NCI-H446 treated with DMSO at 0.1 percent for 48 hours (cell line): ENCODE measurements at regions not wholly inside any gene's neighbourhood (a gene's known extent, or its start where the extent isn't known, plus 50 kb on each side); places are given as distances from the start of the nearest gene placed in this dataset.
A peak's percentile ranks its signal among the peaks of the same experiment; 100 is the strongest.
"Not testable (repeated sequence)": the region's sequence is repeated elsewhere in the genome, so short reads cannot be mapped to it uniquely, and the experiment has no call there.

Experiments used
- DNase-seq: peaks from one replicate; lab custom pipeline; 2025; lab: John Stamatoyannopoulos, UW

- no peak for DNase-seq
These were observed 348.8 kb upstream of the SETBP1 start for GRCh38 chr18:44331656-44332570.

- DNase-seq: no peak
These were observed 338.9 kb upstream of the SETBP1 start for GRCh38 chr18:44341759-44342158.

GRCh38 chr18:44342162-44342561 lies 338.5 kb upstream of the SETBP1 start:
- DNase-seq: no peak

- DNase-seq: no peak
These were observed 337.7 kb upstream of the SETBP1 start for GRCh38 chr18:44342946-44343345.

- DNase-seq: no peak
These were observed 337.1 kb upstream of the SETBP1 start for GRCh38 chr18:44343570-44343969.

- no peak for DNase-seq
These were observed 324.0 kb upstream of the SETBP1 start for GRCh38 chr18:44356566-44357157.

DNA sequence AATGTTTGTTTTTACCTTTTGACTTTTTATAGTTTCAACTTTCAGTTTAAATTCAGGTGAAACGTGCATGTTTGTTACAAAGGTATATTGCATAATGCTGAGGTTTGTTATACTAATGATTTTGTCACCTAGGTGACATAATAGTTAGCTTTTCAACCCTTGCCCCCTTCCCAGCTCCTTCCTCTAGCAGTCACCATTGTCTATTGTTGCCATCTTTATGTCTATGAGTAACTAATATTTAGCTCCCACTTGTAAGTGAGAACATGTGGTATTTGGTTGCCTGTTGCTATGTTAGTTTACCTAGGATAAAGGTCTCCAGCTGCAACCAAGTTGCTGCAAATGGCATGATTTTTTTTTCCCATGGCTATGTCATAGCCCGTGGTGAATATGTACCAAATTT lies 322.3 kb upstream of the SETBP1 start:
- no peak for DNase-seq

DNA sequence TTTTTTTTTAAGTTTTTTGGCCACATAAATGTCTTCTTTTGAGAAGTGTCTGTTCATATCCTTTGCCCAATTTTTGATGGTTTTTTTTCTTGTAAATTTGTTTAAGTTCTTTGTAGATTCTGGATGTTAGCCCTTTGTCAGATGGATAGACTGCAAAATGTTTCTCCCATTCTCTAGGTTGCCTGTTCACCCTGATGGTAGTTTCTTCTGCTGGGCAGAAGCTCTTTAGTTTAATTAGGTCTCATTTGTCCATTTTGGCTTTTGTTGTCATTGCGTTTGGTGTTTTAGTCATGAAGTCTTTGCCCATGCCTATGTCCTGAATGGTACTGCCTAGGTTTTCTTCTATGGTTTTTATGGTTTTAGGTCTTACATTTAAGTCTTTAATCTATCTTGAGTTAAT lies 320.9 kb upstream of the SETBP1 start:
- DNase-seq: not testable (repeated sequence)

- not testable (repeated sequence) for DNase-seq
These were observed 318.5 kb upstream of the SETBP1 start for GRCh38 chr18:44362213-44362612.

- DNase-seq: peak; percentile 29
These were observed 309.8 kb upstream of the SETBP1 start for GRCh38 chr18:44370861-44371260.

DNA sequence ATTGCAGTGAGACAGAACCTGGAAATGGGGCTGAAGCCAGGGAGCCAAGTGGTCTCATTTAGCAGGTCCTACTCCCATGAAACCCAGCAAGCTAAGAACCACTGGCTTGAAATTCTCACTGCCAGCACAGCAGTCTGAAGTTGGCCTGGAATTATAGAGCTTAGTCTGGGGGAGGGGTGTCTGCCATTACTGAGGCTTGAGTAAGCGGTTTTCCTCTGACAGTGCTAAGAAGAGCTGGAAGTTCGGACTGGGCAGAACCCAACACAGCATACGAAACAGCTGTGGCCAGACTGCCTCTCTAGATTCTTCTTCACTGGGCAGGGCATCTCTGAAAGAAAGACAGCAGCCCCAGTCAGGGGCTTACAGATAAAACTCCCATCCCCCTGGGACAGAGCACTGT lies 305.7 kb upstream of the SETBP1 start:
- DNase-seq: no peak

DNA sequence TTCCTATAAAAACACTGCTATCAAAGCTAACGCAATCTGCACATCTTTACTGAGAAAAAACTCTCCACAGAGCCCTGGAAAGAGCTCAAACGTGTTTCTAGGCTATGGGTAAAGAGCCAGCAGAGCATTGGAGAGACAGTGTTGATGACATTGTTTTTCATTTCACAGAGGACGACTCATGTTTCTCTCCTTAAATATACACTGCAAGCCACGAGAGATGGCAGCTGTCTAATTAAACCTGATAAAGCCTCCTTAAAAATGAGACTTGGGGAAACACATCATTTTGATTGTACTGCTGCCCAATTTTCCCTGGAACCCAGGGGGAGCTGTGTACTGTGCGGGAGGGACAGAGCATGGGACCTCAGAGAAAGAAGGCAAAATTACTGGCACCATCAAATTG lies 294.3 kb upstream of the SETBP1 start:
- DNase-seq: no peak

GRCh38 chr18:44388329-44388728 lies 292.4 kb upstream of the SETBP1 start:
- no peak for DNase-seq

GRCh38 chr18:44392933-44393332 lies 287.8 kb upstream of the SETBP1 start:
- DNase-seq: no peak

- no peak for DNase-seq
These were observed 287.3 kb upstream of the SETBP1 start for GRCh38 chr18:44393406-44393805.

- DNase-seq: no peak
These were observed 284.1 kb upstream of the SETBP1 start for GRCh38 chr18:44396550-44396949.

DNA sequence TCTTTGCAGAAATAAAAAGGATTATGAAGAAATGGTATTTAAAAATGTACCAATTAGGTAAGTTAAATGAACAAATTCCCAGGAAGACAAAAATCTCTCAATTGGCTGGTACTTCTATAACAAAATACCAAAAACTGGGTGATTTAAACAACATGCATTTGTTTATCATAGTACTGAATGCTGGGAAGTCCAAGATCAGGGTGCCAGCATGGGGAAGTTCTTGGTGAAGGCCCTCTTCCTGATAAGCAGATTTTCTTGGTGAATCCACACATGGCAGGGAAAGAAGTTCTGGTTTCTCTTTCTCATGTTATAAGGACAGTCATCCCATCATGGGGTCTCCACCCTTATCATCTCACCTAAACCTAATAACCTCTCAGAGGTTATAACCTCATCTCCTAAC lies 271.6 kb upstream of the SETBP1 start:
- DNase-seq: no peak

GRCh38 chr18:44409515-44409914 lies 271.2 kb upstream of the SETBP1 start:
- no peak for DNase-seq

DNA sequence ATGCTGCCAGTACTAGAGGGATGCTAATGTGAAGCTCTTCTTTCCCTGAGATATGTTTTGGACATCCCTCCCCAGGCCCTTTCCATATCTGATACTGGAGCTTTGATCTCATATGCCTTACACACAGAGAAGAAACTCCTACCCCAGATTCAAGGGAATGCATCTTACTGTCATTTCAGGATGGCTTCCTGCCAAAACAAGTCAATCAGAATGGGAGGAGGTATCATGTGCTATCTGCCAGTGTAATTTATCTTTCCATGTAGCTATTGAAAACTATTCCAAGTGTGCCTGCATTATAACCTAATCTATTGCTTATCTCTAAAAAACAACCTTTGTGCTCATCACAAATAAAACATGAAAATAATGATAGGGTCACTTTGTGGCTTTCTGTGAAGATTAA lies 269.9 kb upstream of the SETBP1 start:
- no peak for DNase-seq

DNA sequence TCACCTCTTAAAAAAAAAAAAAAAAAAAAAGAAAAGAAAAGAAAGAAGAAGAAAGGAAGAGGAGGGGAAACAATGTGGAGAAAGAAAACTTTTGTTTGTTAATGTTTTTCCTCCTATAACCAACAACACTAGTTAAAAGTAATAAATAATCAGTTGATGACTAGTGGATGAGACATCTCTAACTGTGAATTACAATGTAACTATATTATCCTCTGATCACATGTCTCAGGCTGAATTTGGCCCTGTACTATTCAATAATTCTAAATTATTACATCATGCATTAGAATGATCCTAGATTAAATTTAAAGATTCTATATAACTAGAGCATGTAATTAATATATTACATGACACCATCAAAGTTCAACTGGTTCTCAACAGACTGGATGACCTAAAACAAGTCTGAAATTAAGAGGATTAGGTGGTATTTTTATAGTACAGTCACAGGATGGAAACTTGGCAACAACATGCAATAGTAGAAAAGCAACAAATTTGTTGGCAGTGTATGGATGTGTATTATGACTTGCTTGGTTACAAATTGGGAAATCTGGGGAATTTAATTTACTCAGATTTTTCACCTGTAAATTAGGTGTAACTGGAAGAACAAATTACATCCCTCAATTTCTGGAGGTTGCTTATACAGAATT lies 269.3 kb upstream of the SETBP1 start:
- DNase-seq: no peak

DNA sequence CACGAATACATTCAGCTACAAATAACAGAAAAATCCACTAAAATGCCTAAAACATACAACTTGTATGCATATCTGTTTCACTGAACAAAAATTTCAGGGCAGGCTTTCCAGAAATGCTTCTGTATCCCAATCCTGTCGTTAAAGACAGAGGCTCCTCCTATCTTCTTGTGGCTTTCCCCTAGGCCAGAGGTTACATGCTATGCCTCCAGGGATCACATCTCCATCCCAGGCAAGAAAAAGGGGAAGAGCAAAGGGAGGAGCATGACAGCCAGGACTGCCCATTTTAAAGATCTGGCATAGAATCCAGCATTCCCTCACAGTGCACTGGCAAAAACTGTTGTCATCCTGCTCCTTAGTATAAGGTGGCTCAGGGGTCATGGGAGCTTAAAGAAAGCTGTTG lies 268.7 kb upstream of the SETBP1 start:
- no peak for DNase-seq

DNA sequence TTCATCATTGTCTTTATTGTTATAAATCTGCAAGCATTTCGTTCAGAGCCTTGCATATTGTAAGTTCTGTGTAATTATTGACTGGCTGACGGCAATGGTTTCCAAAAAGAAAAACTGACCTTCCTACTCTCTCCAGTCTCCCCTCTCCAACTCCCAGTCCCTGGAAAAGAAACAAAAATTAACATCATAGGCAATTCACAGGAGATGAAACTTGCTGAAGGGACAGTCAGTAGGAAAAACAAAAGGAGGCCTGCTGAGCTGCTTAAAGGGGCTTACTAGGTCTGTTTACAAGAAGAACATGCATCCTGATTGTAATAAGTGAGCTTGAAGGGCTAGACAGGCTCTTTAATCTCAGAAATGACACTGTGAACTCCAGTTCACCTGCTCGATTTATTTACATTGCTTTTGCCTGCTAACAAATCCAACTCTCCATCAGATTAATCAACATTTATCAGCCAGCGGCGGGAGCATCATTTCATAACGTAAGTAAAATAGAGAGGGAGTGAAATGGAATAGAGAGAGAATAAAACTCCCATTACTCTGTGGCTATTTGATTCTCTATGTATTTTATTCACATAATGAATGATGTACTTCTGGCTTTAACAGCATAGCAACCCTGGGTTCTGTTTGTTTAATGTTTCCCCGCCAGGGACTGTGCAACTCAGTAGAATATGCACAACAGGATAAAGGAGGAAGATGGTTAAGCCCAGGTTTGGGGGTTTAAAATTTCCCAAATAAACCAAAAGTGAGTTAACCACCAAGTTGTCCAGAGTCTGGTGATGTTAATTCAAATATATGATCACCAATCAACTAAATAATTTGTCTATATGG lies 256.7 kb upstream of the SETBP1 start:
- DNase-seq: no peak
